Testis (tissue), 2 donors: ENCODE measurements at regions not wholly inside any gene's neighbourhood (a gene's known extent, or its start where the extent isn't known, plus 50 kb on each side); places are given as distances from the start of the nearest gene placed in this dataset.

Source experiments
- POLR2A ChIP-seq: fragments of 450-650 bp; IDR thresholded peaks from one replicate; pipeline ENCODE4 v1.6.1; 2017; ENCODE audit warnings: antibody characterized with exemption, mild to moderate bottlenecking, moderate library complexity
- TF ChIP-seq, protein P1 (sequence below), 3 experiments: fragments of 450-650 bp in 2 of 3; fragments of 200-600 bp in 1 of 3; sonication (generic) in 1 of 3; IDR thresholded peaks; one replicate each; pipeline ENCODE4 v1.5.1; 2016 to 2019; ENCODE audit warnings: antibody characterized with exemption in 3 of 3, mild to moderate bottlenecking in 2 of 3, moderate library complexity in 1 of 3

DNA sequence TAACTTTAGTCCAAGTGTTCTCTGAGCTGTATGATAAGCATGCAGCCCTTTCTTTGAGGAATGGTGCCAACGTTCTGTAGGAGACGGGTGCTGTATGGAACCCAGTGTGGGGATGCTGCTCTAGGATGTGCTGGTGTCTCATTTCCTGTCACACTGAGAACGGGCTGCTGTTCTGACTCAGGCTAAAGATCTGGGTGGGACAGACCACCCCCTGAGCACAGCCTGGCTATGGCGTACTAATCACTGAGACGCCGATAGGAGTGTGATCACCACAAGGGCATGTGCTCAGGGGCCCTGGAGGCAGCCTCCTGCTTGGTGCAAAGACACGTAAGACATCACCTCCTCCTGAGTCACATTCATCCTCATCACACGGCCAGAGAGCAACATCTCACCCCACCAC, 240.4 kb downstream of the IRX2 start:
- TF ChIP-seq, protein P1, sequence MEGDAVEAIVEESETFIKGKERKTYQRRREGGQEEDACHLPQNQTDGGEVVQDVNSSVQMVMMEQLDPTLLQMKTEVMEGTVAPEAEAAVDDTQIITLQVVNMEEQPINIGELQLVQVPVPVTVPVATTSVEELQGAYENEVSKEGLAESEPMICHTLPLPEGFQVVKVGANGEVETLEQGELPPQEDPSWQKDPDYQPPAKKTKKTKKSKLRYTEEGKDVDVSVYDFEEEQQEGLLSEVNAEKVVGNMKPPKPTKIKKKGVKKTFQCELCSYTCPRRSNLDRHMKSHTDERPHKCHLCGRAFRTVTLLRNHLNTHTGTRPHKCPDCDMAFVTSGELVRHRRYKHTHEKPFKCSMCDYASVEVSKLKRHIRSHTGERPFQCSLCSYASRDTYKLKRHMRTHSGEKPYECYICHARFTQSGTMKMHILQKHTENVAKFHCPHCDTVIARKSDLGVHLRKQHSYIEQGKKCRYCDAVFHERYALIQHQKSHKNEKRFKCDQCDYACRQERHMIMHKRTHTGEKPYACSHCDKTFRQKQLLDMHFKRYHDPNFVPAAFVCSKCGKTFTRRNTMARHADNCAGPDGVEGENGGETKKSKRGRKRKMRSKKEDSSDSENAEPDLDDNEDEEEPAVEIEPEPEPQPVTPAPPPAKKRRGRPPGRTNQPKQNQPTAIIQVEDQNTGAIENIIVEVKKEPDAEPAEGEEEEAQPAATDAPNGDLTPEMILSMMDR (IDR thresholded peaks at IDR 0.05): no peak
- no peak for TF ChIP-seq POLR2A
